ENCODE measurements at regions not wholly inside any gene's neighbourhood (a gene's known extent, or its start where the extent isn't known, plus 50 kb on each side); places are given as distances from the start of the nearest gene placed in this dataset.
"Not testable (repeated sequence)": the region's sequence is repeated elsewhere in the genome, so short reads cannot be mapped to it uniquely, and the experiment has no call there.

DNA sequence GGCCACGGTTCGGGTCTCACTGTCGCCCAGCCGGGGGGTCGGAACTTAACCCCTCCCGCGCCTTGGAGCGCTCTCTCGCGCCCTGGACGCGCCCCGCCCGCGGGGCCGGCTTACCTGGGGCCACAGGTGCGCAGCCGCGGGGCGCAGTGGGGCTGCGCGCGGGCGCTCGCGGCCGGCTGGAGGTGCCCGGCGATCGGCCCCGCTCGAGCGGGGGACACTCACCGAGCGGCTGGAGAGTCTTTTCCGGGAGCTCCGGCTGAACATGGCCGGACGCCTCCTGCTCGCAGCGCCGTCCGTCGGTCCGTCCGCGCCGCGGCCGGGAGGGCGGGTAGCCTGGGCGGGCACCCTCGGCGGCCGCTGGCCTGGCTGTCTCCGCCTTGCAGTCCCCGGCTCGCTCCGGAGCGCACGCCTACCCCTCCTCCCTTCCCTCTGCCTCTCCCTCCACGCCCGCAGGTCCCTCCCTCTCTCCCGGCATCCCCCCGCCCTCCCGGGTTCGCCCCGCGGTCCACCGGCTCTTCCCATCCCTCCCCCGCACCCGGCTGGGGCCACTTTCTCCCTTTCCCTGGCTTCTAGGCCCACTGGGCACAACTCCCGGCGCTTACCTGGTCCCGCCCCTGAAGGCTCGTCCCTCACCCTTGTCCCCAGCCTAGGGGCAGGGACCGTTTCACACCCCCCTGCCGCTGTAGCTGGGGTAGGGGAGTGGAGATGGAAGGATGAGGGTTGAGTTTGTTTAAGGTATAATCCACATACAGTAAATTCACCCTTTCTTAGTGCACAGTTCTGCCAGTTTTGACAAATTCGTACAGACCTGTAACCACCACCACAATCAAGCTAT lies 220.1 kb upstream of the PRICKLE2 start:
- no peaks in the 10 kb centered on the region for H3K9me3 ChIP-seq (ENCODE audit: low read depth, low read length)
- H3K27me3 ChIP-seq (ENCODE audit: insufficient read depth, low read length) = peaks cover 53% of the 10 kb centered on the region
- no peaks in the 10 kb centered on the region for H3K4me1 ChIP-seq (ENCODE audit: insufficient read depth, low read length)
- H3K4me3 ChIP-seq (ENCODE audit: low read length) = no peak overlapping the region

DNA sequence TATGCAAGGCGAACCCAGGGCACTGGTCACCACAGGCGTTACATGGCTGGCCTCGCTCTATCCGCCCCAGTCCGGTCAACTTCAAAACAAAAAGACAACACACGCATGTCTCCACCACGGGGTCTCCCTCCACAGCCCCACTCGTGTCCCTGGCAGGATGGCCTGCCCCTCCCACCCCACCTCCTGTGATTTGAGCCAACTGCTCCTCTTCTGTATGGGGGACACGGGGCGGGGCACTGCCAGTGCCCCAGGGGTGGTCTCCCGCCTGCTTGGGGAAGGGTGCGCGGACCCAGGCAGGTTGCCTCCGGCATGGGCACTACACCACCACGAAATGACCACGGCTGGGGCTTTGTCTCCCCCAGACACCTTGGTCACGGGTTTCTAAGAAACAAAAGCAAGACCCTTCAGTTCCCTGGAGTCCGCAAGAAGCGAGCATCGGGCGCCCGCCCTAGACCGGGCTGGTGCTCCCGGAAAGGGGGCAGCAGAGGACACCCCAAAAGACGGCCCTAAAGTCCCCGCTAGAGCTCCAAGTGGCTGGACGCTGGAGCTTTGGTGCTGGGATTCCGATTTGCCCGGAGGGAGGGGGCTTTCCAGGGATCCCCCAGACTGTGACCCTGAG lies 219.3 kb upstream of the PRICKLE2 start:
- Histone ChIP-seq H3K27me3 (ENCODE audit: insufficient read depth, low read length) (peaks cover 53% of the 10 kb centered on the region), H3K4me3 (ENCODE audit: low read length) (no peak overlapping the region), H3K9me3 (ENCODE audit: low read depth, low read length) (no peaks in the 10 kb centered on the region), H3K4me1 (ENCODE audit: insufficient read depth, low read length) (no peaks in the 10 kb centered on the region)

GRCh38 chr3:64443546-64444381 lies 218.5 kb upstream of the PRICKLE2 start:
- Histone ChIP-seq H3K4me1 (ENCODE audit: insufficient read depth, low read length) (no peaks in the 10 kb centered on the region), H3K9me3 (ENCODE audit: low read depth, low read length) (no peaks in the 10 kb centered on the region), H3K4me3 (ENCODE audit: low read length) (no peak overlapping the region), H3K27me3 (ENCODE audit: insufficient read depth, low read length) (peaks cover 52% of the 10 kb centered on the region)

DNA sequence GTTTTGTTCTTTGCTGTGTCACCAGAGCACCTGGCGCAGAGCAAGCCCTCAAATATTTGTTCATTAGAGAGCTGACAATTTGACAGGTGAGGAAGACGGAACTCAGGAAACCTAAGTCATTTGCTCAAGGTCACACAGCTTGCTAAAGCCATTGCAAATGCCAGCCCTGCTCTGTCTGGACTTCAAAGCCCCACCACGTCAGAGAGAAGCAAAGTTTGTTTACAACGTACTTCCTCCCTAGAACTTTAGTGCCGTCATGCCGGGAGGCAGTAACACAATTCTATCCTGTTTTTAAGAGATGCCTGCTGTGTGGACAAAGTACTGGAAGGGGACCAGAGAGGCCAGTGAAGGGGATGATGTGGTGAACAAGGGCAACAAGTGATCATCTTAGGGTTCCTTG lies 216.6 kb upstream of the PRICKLE2 start:
- H3K4me1 ChIP-seq (ENCODE audit: insufficient read depth, low read length) = no peaks in the 10 kb centered on the region
- peaks cover 43% of the 10 kb centered on the region for H3K27me3 ChIP-seq (ENCODE audit: insufficient read depth, low read length)
- no peaks in the 10 kb centered on the region for H3K9me3 ChIP-seq (ENCODE audit: low read depth, low read length)
- H3K4me3 ChIP-seq (ENCODE audit: low read length) = no peak overlapping the region

DNA sequence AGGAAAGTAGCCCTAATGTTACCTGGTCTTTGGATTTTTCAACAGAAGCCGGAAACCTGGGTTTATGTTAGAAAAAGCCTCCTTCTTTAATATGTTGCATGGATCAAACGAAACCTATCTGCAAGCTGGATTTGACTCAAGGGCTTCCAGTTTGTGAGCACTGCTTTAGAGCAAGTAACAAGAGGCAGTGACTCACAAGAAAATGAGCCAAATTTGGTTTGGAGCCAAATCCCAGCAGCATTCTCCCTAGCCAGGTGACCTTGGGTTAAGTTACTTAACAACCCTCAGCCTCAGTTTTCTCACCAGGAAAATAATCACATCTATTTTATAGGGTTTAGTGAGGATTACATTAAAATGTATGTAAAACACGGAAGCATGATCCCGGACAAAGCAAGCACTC lies 215.2 kb upstream of the PRICKLE2 start:
- no peaks in the 10 kb centered on the region for H3K9me3 ChIP-seq (ENCODE audit: low read depth, low read length)
- H3K27me3 ChIP-seq (ENCODE audit: insufficient read depth, low read length) = peaks cover 29% of the 10 kb centered on the region
- no peaks in the 10 kb centered on the region for H3K4me1 ChIP-seq (ENCODE audit: insufficient read depth, low read length)
- H3K4me3 ChIP-seq (ENCODE audit: low read length) = no peak overlapping the region

DNA sequence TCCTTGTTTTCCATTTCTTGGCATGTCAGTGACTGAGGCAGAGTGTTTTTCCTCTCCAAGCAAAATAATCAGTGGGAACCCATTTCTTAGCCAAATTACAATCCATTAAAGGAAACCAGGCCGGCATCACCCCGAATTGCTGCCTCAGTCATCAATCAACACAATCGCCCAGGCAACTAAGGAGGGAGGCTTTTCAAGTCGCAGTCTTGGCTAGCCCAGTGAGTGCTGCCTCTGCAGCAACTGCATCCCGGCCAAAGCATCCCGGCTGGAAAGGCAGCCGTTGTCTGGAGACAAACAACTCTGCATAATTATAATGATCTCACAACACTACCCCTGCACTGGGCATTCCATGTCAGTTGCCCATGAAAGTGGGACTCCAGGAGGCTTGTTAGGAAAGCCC lies 213.5 kb upstream of the PRICKLE2 start:
- Histone ChIP-seq H3K27me3 (ENCODE audit: insufficient read depth, low read length) (peaks cover 19% of the 10 kb centered on the region), H3K9me3 (ENCODE audit: low read depth, low read length) (no peaks in the 10 kb centered on the region), H3K4me3 (ENCODE audit: low read length) (no peak overlapping the region), H3K4me1 (ENCODE audit: insufficient read depth, low read length) (no peaks in the 10 kb centered on the region)

- H3K4me1 ChIP-seq (ENCODE audit: insufficient read depth, low read length) = no peaks in the 10 kb centered on the region
- peaks cover 15% of the 10 kb centered on the region for H3K27me3 ChIP-seq (ENCODE audit: insufficient read depth, low read length)
- no peaks in the 10 kb centered on the region for H3K9me3 ChIP-seq (ENCODE audit: low read depth, low read length)
- no peak overlapping the region for H3K4me3 ChIP-seq (ENCODE audit: low read length)
Observed at GRCh38 chr3:64438066-64438465, 212.8 kb upstream of the PRICKLE2 start.

GRCh38 chr3:64437131-64437530 lies 211.9 kb upstream of the PRICKLE2 start:
- Histone ChIP-seq H3K9me3 (ENCODE audit: low read depth, low read length) (no peaks in the 10 kb centered on the region), H3K4me3 (ENCODE audit: low read length) (no peak overlapping the region), H3K4me1 (ENCODE audit: insufficient read depth, low read length) (no peaks in the 10 kb centered on the region), H3K27me3 (ENCODE audit: insufficient read depth, low read length) (peaks cover 6% of the 10 kb centered on the region)

GRCh38 chr3:64435023-64435422 lies 209.8 kb upstream of the PRICKLE2 start:
- not testable (repeated sequence) for H3K4me1 ChIP-seq (ENCODE audit: insufficient read depth, low read length); H3K4me3 ChIP-seq (ENCODE audit: low read length); H3K27me3 ChIP-seq (ENCODE audit: insufficient read depth, low read length); H3K9me3 ChIP-seq (ENCODE audit: low read depth, low read length)

DNA sequence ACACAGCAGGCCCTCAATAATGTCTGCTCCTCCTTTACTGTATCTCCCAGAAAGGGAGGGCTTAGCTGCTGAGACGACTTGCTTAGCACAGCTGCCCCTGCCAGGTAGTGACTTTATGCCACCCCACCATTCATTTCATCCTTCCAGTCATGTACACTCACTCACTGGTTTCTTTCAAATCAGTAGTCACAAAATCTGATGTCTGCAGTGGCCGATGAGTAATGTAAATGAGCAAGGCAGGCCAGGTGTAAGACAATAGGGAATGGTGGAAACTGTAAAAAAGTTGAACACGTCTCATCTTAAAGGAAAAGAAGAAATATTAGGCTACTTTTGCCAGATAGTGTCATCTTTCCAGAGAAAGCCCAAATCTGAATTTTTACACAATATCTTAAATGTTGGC lies 207.6 kb upstream of the PRICKLE2 start:
- Histone ChIP-seq H3K4me1 (ENCODE audit: insufficient read depth, low read length) (no peaks in the 10 kb centered on the region), H3K27me3 (ENCODE audit: insufficient read depth, low read length) (no peaks in the 10 kb centered on the region), H3K4me3 (ENCODE audit: low read length) (no peak overlapping the region), H3K9me3 (ENCODE audit: low read depth, low read length) (no peaks in the 10 kb centered on the region)

DNA sequence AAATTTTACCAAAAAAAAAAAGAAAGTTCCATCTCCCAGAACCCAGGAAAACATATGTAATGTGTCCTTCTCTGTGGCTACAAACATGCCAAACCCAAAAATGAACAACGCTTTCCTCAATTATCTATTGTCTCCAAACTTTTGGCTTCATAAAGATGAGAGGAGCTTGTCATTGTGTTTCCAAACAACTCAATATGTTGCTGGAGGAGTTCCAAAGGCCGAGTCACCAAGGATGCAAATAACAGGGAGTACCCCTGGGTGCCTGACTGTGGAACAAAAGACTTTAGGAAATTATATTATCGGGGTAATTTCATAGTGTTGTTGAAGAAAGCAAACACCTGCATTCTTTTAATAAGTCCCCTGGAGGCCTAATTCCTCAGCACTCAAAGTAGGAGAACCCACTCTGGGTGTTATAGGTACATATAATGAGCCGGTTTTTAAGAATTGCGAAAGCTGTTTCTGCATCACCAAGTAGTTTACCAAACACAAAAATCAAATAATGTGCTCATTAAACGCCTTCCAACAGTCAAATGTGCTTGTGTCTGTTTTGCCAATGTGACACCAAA lies 206.3 kb upstream of the PRICKLE2 start:
- Histone ChIP-seq H3K4me1 (ENCODE audit: insufficient read depth, low read length) (no peaks in the 10 kb centered on the region), H3K27me3 (ENCODE audit: insufficient read depth, low read length) (no peaks in the 10 kb centered on the region)

GRCh38 chr3:64427671-64428070 lies 202.4 kb upstream of the PRICKLE2 start:
- H3K9me3 ChIP-seq (ENCODE audit: low read depth, low read length) = no peaks in the 10 kb centered on the region
- H3K27me3 ChIP-seq (ENCODE audit: insufficient read depth, low read length) = no peaks in the 10 kb centered on the region
- no peaks in the 10 kb centered on the region for H3K4me1 ChIP-seq (ENCODE audit: insufficient read depth, low read length)
- no peak overlapping the region for H3K4me3 ChIP-seq (ENCODE audit: low read length)

More for the DNA sequence above, 206.3 kb upstream of the PRICKLE2 start:
- H3K9me3 ChIP-seq (ENCODE audit: low read depth, low read length) = no peaks in the 10 kb centered on the region
- H3K4me3 ChIP-seq (ENCODE audit: low read length) = no peak overlapping the region

GRCh38 chr3:64426551-64426950 lies 201.3 kb upstream of the PRICKLE2 start:
- no peaks in the 10 kb centered on the region for H3K27me3 ChIP-seq (ENCODE audit: insufficient read depth, low read length)
- H3K4me3 ChIP-seq (ENCODE audit: low read length) = no peak overlapping the region
- H3K9me3 ChIP-seq (ENCODE audit: low read depth, low read length) = no peaks in the 10 kb centered on the region
- no peaks in the 10 kb centered on the region for H3K4me1 ChIP-seq (ENCODE audit: insufficient read depth, low read length)

GRCh38 chr3:64422932-64423331 lies 197.7 kb upstream of the PRICKLE2 start:
- Histone ChIP-seq H3K9me3 (ENCODE audit: low read depth, low read length) (no peaks in the 10 kb centered on the region), H3K4me1 (ENCODE audit: insufficient read depth, low read length) (no peaks in the 10 kb centered on the region), H3K27me3 (ENCODE audit: insufficient read depth, low read length) (no peaks in the 10 kb centered on the region), H3K4me3 (ENCODE audit: low read length) (no peak overlapping the region)

DNA sequence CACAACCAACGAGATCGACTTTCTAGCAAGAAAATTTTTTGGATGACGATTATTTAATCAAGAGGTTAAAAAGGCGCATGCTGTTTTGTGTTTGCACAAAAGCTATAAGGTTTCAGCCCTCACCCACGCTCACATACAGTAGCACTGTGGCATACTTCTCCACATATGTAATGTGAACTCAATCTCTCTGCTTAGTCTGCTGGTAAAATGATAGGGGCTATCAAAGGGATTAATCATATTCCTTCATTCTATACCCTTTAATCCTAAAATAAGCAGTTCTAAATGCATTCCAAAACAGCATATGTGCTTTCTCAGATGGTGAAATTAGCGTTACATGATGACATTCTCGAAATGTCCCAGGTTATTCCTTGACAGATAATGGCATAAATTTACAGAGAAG lies 196.9 kb upstream of the PRICKLE2 start:
- Histone ChIP-seq H3K27me3 (ENCODE audit: insufficient read depth, low read length) (no peaks in the 10 kb centered on the region), H3K4me1 (ENCODE audit: insufficient read depth, low read length) (no peaks in the 10 kb centered on the region), H3K4me3 (ENCODE audit: low read length) (no peak overlapping the region), H3K9me3 (ENCODE audit: low read depth, low read length) (no peaks in the 10 kb centered on the region)

All from mononuclear cell (primary cell).